Astrocyte (in vitro differentiated cells and primary cell): ENCODE measurements at regions not wholly inside any gene's neighbourhood (a gene's known extent, or its start where the extent isn't known, plus 50 kb on each side); places are given as distances from the start of the nearest gene placed in this dataset.

Experiments
- CTCF ChIP-seq: IDR thresholded peaks from 2 replicates; pipeline ENCODE4 v1.5.1; 2011; ENCODE audit warnings: low read depth, mild to moderate bottlenecking, inconsistent platforms, low read length, moderate library complexity; ENCODE audit not compliant: insufficient read depth
- EZH2 ChIP-seq: IDR thresholded peaks from 2 replicates; pipeline ENCODE4 v1.6.1; 2012; ENCODE audit warnings: mild to moderate bottlenecking, low read length, inconsistent platforms; ENCODE audit not compliant: insufficient read depth

- TF ChIP-seq CTCF (no peak), EZH2 (no peak)
Measured at GRCh38 chr16:26647870-26648269, 418.9 kb upstream of the C16orf82 start.
